ENCODE measurements at regions not wholly inside any gene's neighbourhood (a gene's known extent, or its start where the extent isn't known, plus 50 kb on each side); places are given as distances from the start of the nearest gene placed in this dataset.
"Not testable (repeated sequence)": the region's sequence is repeated elsewhere in the genome, so short reads cannot be mapped to it uniquely, and the experiment has no call there.

DNA sequence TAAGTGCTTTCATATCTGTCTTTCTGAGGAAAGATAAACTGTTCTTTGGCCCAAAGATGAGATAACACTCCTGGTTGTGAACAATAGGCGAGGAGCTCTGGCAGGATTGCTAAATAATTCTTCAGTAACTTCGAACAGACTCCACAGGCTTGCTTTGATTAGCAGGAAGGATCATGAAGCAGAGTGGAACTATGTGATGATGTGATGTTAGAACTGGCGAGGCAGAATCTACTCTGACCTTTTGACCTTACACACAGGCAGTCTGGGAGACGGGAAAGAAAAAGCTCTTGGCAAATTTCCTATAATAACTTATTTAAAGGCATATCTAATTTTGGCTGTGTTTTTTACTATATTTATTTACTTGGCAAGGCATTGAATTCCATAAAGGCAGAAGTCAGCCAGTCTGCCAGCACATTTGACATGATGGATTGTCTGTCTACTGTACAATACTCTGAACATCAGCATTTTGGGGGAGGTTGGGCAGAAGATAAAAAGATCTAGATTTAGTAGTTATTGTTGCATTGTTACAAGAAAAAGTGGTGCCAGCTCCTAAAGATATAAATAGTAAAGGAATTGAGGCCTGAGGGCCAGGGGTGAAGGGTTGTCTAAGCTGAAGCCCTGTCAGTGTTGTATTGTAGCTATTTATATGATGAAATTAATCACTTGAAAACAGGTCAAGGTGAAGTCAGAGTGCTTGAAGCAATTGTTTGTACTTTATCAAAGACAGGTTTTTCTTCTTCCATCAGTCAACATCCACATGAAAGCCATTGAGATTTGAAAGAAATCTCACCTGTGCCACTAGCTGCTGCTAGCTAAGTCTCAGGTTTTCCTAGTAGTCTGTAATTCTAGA lies 708.8 kb downstream of the LTN1 start:
- DNase-seq (ENCODE audit: low read depth), result peak; percentile 49

DNA sequence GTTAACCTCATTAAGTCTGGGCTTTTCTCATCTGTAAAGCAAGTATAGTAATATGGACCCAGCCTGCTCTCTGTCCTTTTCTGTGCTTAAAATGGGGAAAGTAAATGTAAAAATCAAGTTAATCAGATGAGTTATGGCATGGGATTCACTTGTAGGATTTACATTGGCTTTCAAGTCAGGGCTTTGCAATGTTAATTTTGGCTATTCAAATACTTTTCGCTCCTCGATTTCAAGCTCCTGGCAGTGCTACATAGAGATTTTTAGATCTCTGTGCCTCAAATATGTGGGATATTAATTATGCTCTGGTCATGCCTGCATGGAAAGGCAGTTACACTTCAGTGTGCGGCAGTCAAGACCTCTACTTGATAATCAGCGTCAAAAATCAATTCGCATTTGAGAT lies 709.8 kb downstream of the LTN1 start:
- DNase-seq (ENCODE audit: low read depth), result no peak

DNA sequence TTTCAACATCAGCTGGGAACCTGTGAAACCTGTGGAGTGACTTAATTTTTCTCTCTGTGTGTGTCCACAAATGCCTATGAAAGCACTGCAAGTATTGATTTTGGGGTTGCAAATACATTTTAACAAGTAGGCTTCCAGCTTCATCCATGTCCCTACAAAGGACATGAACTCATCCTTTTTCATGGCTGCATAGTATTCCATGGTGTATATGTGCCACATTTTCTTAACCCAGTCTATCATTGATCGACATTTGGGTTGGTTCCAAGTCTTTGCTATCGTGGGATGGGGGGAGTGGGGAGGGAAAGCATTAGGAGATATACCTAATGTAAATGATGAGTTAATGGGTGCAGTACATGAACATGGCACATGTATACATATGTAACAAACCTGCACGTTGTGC lies 711.3 kb downstream of the LTN1 start:
- DNase-seq (ENCODE audit: low read depth), result not testable (repeated sequence)

DNA sequence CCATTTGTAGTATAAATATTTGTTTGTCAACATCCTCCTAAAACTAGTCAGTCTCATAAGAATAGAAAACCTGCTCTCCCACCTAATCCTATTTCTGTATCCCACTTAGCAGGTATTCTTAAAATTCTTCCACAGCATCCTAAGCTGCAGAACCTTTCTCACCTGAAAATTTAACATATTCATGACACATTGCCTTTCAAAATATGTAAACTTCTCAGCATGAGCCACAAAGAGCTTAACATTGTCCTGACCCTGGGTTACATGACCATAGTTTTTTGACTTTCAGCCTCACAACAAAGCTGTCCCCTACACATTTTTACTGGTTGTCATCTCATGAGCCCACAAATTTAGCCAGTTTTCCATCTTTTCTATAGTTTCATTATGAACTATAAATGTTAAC lies 712.1 kb downstream of the LTN1 start:
- DNase-seq (ENCODE audit: low read depth), result no peak

DNA sequence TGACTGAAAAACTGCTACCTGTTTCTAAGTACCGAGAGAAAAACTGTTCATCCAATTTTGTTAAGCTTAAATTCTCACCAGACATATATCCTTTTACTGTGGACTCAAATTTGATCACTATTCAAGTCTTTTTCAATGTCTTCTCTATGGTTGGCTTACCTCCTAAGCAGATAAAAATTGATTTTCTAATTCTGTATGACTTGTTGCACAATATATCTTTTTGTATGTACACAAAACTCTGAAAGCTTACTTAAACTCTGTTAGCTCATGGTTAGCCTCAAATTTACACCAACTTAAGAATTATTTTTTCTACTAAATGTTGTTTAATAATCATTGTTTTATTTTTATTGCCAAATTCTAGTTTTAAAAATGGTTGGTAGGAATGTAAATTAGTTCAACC lies 715.4 kb downstream of the LTN1 start:
- no peak for DNase-seq (ENCODE audit: low read depth)

DNA sequence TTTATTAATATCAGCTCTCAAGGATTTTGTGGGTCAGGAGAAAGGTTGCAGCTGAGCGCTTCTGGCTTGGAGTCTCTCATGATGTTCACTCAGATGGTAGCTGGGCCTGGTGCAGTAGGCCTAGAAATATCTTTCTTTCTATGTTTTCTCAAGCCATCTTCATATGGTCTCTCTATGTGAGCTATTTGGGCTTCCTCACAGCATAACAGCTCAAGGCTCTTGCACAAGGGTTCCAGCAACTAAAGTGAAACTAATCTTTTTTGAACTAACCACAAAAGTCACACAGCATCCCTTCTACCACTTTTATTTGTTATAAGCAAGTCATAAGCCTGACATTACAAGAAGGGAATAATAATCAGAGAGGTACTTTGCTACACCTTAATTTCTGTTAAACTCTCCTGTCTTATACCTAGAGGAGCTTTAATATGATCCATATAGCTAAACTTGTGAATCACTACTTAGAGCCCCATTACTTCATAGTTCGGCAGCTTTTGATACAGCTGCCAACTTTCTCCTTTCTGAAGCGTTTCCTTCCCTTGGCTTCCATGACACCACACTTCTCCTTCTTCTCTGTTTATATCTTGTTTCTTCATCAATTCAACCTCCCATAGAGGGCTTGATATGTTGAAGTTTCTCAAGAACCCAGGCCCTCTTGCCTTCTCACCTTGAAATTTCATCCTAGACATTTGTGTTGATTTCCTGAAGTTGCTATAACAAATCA lies 720.2 kb downstream of the LTN1 start:
- no peak for DNase-seq (ENCODE audit: low read depth)

DNA sequence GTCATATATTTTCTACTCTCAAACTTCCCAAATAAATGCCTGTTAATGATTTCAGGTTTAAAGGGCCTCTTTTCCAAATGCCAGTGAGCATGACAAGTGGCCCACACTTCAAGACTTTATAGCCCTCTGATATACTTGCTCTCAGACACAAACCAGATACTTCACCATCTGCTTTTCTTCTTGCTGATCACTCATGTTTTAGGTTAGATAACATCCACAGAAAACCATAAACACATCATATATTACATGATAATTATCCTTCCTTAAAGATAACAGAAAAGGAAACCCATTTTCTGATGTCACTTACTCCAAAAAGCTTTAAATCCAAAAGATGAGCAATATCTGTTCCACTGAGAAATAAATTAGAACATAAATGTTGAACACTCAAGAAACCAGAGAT lies 723.5 kb downstream of the LTN1 start:
- no peak for DNase-seq (ENCODE audit: low read depth)

DNA sequence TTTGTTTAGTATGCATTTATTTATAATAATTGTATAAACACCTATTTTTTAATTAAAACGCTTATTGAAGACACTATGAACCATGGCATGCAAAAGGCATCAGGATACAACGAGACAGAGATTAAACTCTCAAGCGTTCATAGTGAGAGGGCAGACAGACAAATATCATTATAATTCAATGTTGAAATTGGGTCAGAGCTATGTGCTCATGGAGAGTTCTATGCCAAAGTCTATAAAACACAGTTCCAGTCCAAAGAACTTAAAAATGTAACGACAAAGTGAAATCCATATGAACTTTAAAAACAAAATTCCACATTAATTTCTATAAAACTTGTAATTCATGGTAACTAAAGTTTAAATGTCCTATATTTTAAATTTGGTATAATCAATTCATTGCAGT lies 724.0 kb downstream of the LTN1 start:
- DNase-seq (ENCODE audit: low read depth), result no peak

DNA sequence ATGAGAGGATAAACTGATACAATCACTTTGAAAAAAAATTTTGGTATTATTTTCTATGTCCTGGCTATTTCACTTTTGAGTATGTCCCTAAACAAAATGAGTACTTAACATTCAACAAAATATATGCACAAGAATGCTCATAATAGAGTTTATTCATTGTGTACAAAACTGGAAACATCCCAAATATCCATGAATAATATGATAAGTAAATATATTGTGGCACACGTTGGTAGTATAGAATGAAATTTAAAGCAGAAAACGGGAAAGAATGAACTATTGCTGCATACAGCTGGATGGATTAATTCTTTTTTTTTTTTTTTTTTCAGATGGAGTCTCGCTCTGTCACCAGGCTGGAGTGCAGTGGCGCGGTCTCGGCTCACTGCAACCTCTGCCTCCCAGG lies 725.2 kb downstream of the LTN1 start:
- no peak for DNase-seq (ENCODE audit: low read depth)

DNA sequence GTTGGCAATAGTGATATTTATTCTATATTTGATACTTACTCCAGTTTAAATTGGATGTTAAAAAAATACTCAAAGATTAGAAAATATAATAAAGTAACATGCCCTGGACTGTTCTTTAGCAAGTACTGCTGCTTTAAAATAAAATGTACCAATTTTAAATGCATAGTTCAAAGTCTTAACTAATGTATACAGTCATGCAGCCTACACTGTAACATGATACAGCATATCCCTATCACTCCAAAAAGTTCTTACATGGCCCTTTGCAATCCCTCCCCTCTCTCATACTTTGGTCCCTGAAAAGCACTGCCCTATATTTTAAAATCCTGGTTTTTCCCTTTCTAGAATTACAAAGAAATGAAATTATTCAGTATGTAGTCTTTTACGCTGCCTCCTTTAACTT lies 726.6 kb downstream of the LTN1 start:
- DNase-seq (ENCODE audit: low read depth), result no peak

DNA sequence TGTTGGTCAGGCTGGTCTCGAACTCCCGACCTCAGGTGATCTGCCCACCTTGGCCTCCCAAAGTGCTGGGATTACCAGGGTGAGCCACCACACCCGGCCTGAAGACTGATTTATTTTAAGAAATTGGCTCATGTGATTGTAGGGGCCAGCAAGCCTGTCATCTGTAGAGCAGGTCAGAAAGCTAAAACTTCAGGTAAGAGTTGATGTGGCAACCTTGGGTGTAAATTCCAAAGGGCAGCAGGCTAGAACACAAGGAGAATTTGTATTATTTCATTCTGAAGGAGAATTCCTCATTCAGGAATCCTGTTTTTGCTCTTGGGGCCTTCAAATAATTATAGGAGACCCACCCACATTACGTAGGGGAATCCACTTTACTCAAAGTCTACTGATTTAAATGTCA lies 728.7 kb downstream of the LTN1 start:
- peak; percentile 20 for DNase-seq (ENCODE audit: low read depth)

DNA sequence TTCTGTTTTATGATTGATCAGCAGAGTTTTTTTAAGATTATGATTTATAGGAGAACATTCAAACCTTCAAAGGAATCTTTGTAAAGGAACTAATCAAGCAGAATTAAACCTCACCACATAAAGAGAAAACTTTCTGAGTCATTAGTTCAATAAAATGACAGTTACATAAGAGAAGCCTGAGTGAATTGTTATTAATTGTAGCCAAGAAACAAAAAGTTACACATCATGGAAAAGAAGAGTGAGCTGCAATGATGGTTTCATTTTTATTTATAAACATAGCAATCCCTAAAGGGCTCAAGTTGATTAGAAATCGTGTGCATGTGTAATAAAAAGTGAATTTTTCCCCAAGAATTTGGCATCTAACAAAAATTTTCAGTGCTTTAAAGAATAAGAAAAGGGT lies 731.4 kb downstream of the LTN1 start:
- DNase-seq (ENCODE audit: low read depth), result peak; percentile 77

DNA sequence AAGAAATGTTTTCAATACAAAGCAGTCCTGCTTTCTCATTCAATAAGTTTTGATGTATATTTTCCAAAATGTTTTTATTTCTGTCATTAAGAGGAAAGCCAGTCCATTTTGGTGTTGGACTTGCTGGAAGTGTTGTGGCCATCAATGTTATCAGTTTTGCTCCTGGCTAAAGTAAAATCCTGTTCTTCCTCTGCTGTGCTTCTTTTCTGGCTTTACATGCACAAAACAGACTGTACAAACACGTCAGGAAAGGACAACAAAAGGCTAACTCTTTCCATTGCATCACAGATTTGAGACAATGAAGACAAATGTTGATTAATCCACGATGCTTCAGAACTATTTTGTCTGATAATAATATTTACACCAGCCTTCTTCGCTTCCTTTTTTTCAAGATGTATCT lies 735.4 kb downstream of the LTN1 start:
- DNase-seq (ENCODE audit: low read depth), result peak; percentile 29

DNA sequence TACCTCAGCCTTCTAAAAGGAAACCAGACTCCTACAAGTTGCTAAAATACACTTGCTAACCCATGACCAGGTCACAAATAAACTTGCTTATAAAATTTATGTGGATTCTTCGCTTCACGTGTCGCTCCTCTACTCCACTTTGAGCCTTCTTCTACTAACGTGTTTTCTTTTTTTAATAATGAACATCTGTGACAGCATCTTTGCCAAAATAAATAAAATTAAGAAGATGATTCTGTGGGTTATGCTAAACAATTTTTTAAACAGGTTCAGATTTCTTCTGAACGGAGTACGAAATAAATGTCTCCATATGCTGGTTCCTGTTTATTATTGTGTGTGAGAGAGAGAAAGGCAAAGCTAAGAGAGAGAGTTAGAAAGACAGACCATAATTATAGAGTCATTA lies 735.8 kb downstream of the LTN1 start:
- DNase-seq (ENCODE audit: low read depth), result no peak

DNA sequence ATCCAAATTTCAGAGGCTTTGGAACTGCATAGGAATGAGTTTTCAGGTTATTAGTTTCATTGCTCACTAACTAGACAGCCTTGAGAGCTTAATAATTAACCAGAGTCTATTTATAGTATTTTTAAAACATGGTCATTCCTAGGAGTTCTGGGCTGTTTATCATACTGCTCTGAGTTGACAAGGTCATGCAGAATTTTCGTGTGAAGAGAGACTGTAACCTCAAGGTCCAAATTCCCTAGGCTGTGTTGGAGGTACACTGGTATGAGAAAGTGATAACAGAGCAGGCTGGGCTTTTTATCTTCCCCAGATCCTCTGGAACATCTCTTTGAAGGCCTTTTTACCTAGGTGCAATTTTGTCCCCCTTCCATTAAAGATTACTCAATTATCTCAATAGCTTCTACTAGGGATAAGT lies 736.3 kb downstream of the LTN1 start:
- DNase-seq (ENCODE audit: low read depth), result peak; percentile 98

DNA sequence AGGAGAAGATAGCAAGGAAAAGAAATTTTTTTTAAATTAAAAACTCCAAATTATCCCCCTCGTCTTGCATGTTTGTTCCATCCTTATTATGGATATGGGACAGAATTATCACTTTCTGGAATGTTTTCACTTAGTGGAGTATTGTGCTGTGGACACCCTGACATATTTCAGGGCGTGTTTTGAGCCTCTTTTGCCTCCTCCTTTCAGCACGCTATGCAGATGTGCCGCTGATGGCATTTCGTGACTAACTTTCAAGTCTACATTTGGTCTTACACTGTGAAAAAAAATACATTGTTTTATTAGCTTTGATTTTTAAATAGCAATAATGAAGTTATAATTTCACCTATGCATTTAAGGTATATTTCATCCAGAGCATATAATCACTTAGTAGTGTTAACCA lies 738.7 kb downstream of the LTN1 start:
- no peak for DNase-seq (ENCODE audit: low read depth)

DNA sequence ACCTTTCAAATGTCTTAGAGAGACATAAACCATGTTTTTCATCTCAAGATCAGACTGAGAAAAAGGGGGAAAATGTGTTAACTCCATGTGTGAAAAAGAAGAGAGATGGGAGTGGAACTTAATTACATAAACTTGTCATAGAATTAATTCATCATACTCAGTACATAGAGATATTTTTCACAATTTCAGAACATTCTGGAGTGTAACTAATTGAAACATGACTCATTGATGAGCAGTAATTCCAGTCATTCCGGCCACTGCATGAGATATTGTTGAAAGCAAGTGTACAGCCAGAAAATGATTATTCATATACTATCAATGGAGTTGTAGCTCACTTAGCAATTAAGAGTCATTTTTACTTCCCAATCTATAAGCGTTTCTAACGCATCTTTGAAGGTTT lies 739.3 kb downstream of the LTN1 start:
- DNase-seq (ENCODE audit: low read depth), result peak; percentile 78

DNA sequence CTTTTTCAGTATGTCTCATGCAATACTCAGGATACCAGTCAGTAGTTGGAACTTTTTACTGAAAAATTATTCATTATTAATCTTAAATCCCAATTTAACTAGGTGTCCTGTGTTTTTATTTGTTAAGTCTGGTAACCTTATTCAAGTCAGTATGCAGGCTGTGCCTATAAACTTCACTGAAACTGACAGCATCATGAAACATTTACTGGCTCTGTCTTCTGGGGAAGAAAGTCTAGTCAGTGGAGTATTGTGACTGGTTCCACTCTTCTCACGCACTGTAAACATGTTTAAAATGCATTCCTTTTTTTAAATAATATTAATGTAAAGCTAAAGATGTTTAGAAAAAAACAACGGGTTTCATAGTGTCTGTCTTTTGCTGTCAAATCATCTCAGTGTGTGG lies 739.7 kb downstream of the LTN1 start:
- peak; percentile 46 for DNase-seq (ENCODE audit: low read depth)

DNA sequence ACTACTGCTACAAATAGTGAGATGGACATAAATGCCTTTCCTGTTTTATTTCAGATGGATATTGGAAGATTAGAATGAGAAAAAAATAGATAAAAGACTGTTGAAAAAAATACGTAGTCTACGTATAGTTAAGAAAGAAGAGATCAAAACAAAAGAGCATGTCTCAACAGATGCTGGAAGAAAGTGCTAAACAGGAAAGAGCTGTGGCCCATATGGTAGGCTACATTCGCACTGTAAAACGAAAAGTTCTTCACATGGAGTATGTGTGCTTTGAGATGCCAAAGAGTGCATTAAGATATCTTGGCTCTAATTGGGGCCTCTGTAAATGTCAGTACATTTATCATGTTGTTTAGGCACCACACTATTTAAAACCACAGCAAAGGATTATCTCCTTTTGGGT lies 741.7 kb downstream of the LTN1 start:
- DNase-seq (ENCODE audit: low read depth), result no peak

DNA sequence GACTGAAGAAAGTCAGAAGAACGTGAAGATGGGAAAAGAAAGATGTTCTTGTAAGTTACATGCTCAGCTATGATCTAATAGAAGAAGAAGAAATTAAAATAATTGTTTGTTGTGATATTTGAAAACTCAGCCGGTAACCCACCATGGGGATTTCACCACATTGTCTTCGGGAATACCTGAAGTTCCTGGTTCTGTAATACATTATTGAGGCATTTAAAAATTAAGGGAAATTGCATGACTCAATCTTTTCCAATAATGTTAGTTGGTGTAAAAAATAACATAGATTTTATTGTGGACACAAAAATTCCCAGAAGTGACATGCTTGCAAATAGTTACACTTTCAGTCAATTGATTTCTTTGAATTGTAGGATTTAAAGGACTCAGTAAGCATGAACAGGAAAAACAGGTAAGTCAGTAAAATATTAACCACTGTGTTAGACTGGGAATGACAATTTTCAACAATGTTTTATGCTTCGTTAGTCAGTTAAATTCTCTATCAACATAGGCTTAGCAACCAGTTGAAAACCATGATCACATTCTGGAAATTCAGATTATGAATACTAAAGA lies 745.1 kb downstream of the LTN1 start:
- peak; percentile 97 for DNase-seq (ENCODE audit: low read depth)

DNA sequence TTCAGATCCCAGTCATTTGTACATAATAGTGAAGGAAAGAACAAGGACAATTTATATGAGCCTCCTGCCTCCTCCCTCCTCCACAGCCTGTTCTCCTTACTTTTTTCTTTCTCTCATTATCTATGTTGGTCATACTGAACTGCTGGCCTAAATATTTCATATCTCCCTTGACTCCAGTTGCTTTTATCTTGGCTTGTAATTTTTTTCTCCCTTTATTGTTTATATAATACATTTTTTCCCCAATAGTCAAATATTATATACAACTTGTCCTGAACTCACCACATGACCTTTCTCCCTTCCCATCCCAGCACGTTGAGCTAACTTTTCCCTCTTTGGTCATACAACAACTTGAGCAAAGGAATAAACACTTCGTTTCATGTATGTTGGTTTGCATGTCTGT lies 752.1 kb downstream of the LTN1 start:
- DNase-seq (ENCODE audit: low read depth), result no peak

DNA sequence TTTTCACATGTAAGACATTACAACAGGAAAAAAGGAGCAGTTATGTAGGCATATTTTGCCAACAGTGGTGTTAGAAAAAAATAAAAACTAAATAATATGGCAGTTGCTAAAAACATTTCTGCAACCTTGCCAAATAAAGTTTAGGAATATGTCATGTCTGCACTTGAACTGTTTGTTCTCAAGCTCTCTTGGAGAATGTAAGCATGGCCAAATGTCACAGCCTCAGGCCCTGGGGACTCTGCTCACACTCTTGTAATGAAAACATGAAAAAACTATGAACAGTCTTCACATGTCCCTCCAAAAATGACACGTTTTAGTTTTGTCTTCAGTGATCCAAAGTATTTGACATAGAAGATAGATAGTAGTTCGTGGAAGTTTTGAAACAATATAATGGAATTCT lies 753.3 kb downstream of the LTN1 start:
- no peak for DNase-seq (ENCODE audit: low read depth)

DNA sequence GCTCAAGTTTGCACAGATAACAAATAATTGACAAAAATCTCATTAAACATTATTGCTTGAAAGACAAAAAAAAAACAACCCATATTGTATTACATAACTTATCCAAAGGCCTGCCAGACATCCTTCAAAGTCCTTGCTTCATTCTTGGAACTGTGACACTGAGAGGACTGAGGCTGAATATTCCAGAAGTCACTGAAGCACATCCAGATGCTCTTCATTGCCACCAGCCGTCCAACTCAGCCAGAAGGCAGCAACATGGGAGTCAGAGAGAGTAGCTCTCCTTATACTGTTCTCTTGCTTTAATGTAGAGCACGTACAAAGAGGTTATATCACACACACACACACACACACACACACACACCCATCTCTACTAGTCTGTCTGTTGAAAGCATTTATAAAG lies 755.0 kb downstream of the LTN1 start:
- DNase-seq (ENCODE audit: low read depth), result no peak

All from renal cortical epithelial cell (primary cell).